H9 (cell line): ENCODE measurements at regions not wholly inside any gene's neighbourhood (a gene's known extent, or its start where the extent isn't known, plus 50 kb on each side); places are given as distances from the start of the nearest gene placed in this dataset.

Experiments used
- DNase-seq: peaks from one replicate; pipeline ENCODE4 v3.0.0-alpha.2; 2017
- H2AFZ ChIP-seq: one replicate; pipeline ENCODE4 v1.6.1; 2013; ENCODE audit warnings: mild to moderate bottlenecking, low read length, control low read depth, moderate library complexity
- H2AK5ac ChIP-seq: 2 replicates; pipeline ENCODE4 v1.6.1; 2013; ENCODE audit warnings: low read length, control low read depth, mixed read lengths; ENCODE audit not compliant: insufficient read length
- H2BK120ac ChIP-seq: one replicate; pipeline ENCODE4 v1.6.1; 2013; ENCODE audit warnings: low read depth, mild to moderate bottlenecking, low read length, control low read depth, inconsistent platforms; ENCODE audit not compliant: poor library complexity, severe bottlenecking
- H2BK12ac ChIP-seq: 2 replicates; pipeline ENCODE4 v1.6.1; 2013; ENCODE audit warnings: low read length, control low read depth, mixed read lengths, low read depth; ENCODE audit not compliant: insufficient read length
- H2BK15ac ChIP-seq: 2 replicates; pipeline ENCODE4 v1.6.1; 2013; ENCODE audit warnings: low read depth, low read length, control low read depth
- H2BK20ac ChIP-seq: one replicate; pipeline ENCODE4 v1.6.1; 2013; ENCODE audit warnings: low read depth, mild to moderate bottlenecking, low read length, control low read depth, inconsistent platforms; ENCODE audit not compliant: poor library complexity, severe bottlenecking
- H2BK5ac ChIP-seq: 2 replicates; pipeline ENCODE4 v1.6.1; 2013; ENCODE audit warnings: low read length, control low read depth, mixed read lengths; ENCODE audit not compliant: insufficient read length
- H3K14ac ChIP-seq: 2 replicates; pipeline ENCODE4 v1.6.1; 2013; ENCODE audit warnings: low read length, control low read depth; ENCODE audit not compliant: insufficient read depth
- H3K18ac ChIP-seq: 2 replicates; pipeline ENCODE4 v1.6.1; 2013; ENCODE audit warnings: low read depth, mild to moderate bottlenecking, mixed read lengths, low read length, control low read depth; ENCODE audit not compliant: insufficient read length
- H3K23ac ChIP-seq: 2 replicates; pipeline ENCODE4 v1.6.1; 2013; ENCODE audit warnings: low read length, control low read depth, mixed read lengths, low read depth; ENCODE audit not compliant: insufficient read length
- H3K23me2 ChIP-seq: 2 replicates; pipeline ENCODE4 v1.6.1; 2013; ENCODE audit warnings: low read depth, mild to moderate bottlenecking, mixed read lengths, low read length, control low read depth; ENCODE audit not compliant: insufficient read length, poor library complexity, severe bottlenecking
- H3K27ac ChIP-seq: 2 replicates; pipeline ENCODE4 v1.5.1; 2013; ENCODE audit warnings: low read length, control low read depth, mixed read lengths, low read depth; ENCODE audit not compliant: insufficient read length
- H3K27me3 ChIP-seq: 2 replicates; pipeline ENCODE4 v1.6.1; 2013; ENCODE audit warnings: low read length, control low read depth, inconsistent platforms; ENCODE audit not compliant: insufficient read depth
- H3K4ac ChIP-seq: 2 replicates; pipeline ENCODE4 v1.6.1; 2013; ENCODE audit warnings: low read depth, mild to moderate bottlenecking, control low read depth, inconsistent platforms, low read length, moderate library complexity
- H3K4me1 ChIP-seq: 2 replicates; pipeline ENCODE4 v1.6.1; 2013; ENCODE audit warnings: low read length, control low read depth, inconsistent platforms; ENCODE audit not compliant: insufficient read depth
- H3K4me2 ChIP-seq: 2 replicates; pipeline ENCODE4 v1.6.1; 2013; ENCODE audit warnings: low read length, control low read depth, mixed read lengths; ENCODE audit not compliant: insufficient read length, insufficient read depth
- H3K56ac ChIP-seq: 2 replicates; pipeline ENCODE4 v1.6.1; 2013; ENCODE audit warnings: low read depth, mild to moderate bottlenecking, mixed read lengths, low read length, control low read depth; ENCODE audit not compliant: insufficient read length
- H3K79me1 ChIP-seq: 2 replicates; pipeline ENCODE4 v1.6.1; 2013; ENCODE audit warnings: low read depth, mild to moderate bottlenecking, moderate library complexity, low read length, control low read depth, inconsistent platforms; ENCODE audit not compliant: insufficient read depth, poor library complexity, severe bottlenecking
- H3K79me2 ChIP-seq: 2 replicates; pipeline ENCODE4 v1.6.1; 2013; ENCODE audit warnings: low read length, control low read depth, inconsistent platforms; ENCODE audit not compliant: insufficient read depth
- H3K9ac ChIP-seq: 2 replicates; pipeline ENCODE4 v1.6.1; 2013; ENCODE audit warnings: low read length, control low read depth, mixed read lengths; ENCODE audit not compliant: insufficient read length; ENCODE audit errors: extremely low read depth
- H3K9me3 ChIP-seq: one replicate; pipeline ENCODE4 v1.6.1; 2013; ENCODE audit warnings: low read depth, low read length, inconsistent platforms; ENCODE audit not compliant: control insufficient read depth
- H3T11ph ChIP-seq: one replicate; pipeline ENCODE4 v1.6.1; 2013; ENCODE audit warnings: mild to moderate bottlenecking, low read length, control low read depth, inconsistent platforms
- H4K20me1 ChIP-seq: one replicate; pipeline ENCODE4 v1.6.1; 2013; ENCODE audit not compliant: control insufficient read depth, insufficient read length, insufficient read depth
- H4K5ac ChIP-seq: 2 replicates; pipeline ENCODE4 v1.6.1; 2013; ENCODE audit warnings: low read depth, mild to moderate bottlenecking, mixed read lengths, low read length, control low read depth; ENCODE audit not compliant: insufficient read length
- H4K8ac ChIP-seq: replicated peaks from 2 replicates; pipeline ENCODE4 v1.6.1; 2013; ENCODE audit warnings: low read length, control low read depth, mixed read lengths, low read depth; ENCODE audit not compliant: insufficient read length
- H4K91ac ChIP-seq: 2 replicates; pipeline ENCODE4 v1.6.1; 2013; ENCODE audit warnings: low read depth, mild to moderate bottlenecking, moderate library complexity, mixed read lengths, low read length, control low read depth; ENCODE audit not compliant: insufficient read length
- H3K27ac Mint-ChIP-seq, 3 experiments: 2 replicates in 2 of 3; 3 replicates in 1 of 3; pipeline ENCODE4 v1.8.0; 2020 to 2021; ENCODE audit warnings: mixed read lengths in 3 of 3, mild to moderate bottlenecking in 1 of 3, moderate library complexity in 1 of 3
- H3K27me3 Mint-ChIP-seq: 2 replicates; pipeline ENCODE4 v1.8.0; 2021; ENCODE audit warnings: low read depth, mild to moderate bottlenecking, moderate library complexity, mixed read lengths
- H3K36me3 Mint-ChIP-seq, 3 experiments: 2 replicates in 2 of 3; 3 replicates in 1 of 3; pipeline ENCODE4 v1.8.0; 2020 to 2021; ENCODE audit warnings: low read depth in 3 of 3, mixed read lengths in 3 of 3; ENCODE audit not compliant: insufficient read depth in 1 of 3
- H3K4me1 Mint-ChIP-seq, 2 experiments: 2 replicates each; pipeline ENCODE4 v1.8.0; 2020; ENCODE audit warnings: mixed read lengths in 2 of 2
- H3K4me3 Mint-ChIP-seq, 2 experiments: 2 replicates in 1 of 2; 3 replicates in 1 of 2; pipeline ENCODE4 v1.8.0; 2020 to 2021; ENCODE audit warnings: mild to moderate bottlenecking in 2 of 2, mixed read lengths in 2 of 2, moderate library complexity in 1 of 2
- H3K9me3 Mint-ChIP-seq, 2 experiments: 2 replicates in 1 of 2; 3 replicates in 1 of 2; pipeline ENCODE4 v1.8.0; 2020; ENCODE audit warnings: mild to moderate bottlenecking in 2 of 2, mixed read lengths in 2 of 2, moderate library complexity in 1 of 2
- CTCF ChIP-seq: fragments of 200-600 bp; sonication (generic); conservative IDR thresholded peaks from 3 replicates; pipeline ENCODE4 v1.8.0; 2021; ENCODE audit warnings: antibody characterized with exemption, mild to moderate bottlenecking
- WGBS: extraction: QIAGEN DNeasy Blood & Tissue Kit; methylation state at CpG from one replicate; pipeline ENCODE4 v1.1.7; 2013; ENCODE audit warnings: missing lambda C conversion rate, low lambda C conversion rate, mixed read lengths; ENCODE audit not compliant: insufficient read length; ENCODE audit errors: extremely low coverage; 5-methylcytosine and 5-hydroxymethylcytosine counted together

- H3T11ph ChIP-seq, result no peak overlapping the region
- no peak overlapping the region for H3K9ac ChIP-seq
- H3K79me2 ChIP-seq, result no peaks in the 10 kb centered on the region
- no peak overlapping the region for H2BK12ac ChIP-seq
- no peak overlapping the region for H3K18ac ChIP-seq
- H3K4me1 ChIP-seq, result no peaks in the 10 kb centered on the region
- Mint-ChIP-seq H3K27me3 (no peaks in the 10 kb centered on the region; the same call in 1 of the 2 replicates), H3K27ac (no peak overlapping the region), H3K4me1 (peaks cover 0 to 10% of the 10 kb centered on the region in 2 experiments; a peak in 2 of 4 replicates), H3K4me3 (no peak overlapping the region), H3K9me3 (peaks cover 10% of the 10 kb centered on the region in 2 experiments; a peak in 3 of 5 replicates), H3K36me3 (peaks cover 0 to 11% (median 0%) of the 10 kb centered on the region in 3 experiments; a peak in 2 of 7 replicates)
- H4K91ac ChIP-seq, result no peak overlapping the region
- no peaks in the 10 kb centered on the region for H3K79me1 ChIP-seq
- no peak overlapping the region for H4K8ac ChIP-seq
- H2BK20ac ChIP-seq, result no peak overlapping the region
- H3K14ac ChIP-seq, result no peak overlapping the region
- no peak overlapping the region for H2BK120ac ChIP-seq
- no peaks in the 10 kb centered on the region for H3K27me3 ChIP-seq
- H3K23ac ChIP-seq, result no peak overlapping the region
- WGBS, result no CpG with 5 or more reads among the region's 1 CpG
- TF ChIP-seq CTCF, result no peak
- H2BK15ac ChIP-seq, result no peak overlapping the region
- H2BK5ac ChIP-seq, result no peak overlapping the region
- H2AK5ac ChIP-seq, result no peak overlapping the region
- no peak overlapping the region for H3K56ac ChIP-seq
- DNase-seq, result no peak
- H3K9me3 ChIP-seq, result no peaks in the 10 kb centered on the region
- no peak overlapping the region for H3K4me2 ChIP-seq
- no peaks in the 10 kb centered on the region for H4K20me1 ChIP-seq
- no peak overlapping the region for H4K5ac ChIP-seq
- H3K27ac ChIP-seq, result no peak overlapping the region
- H3K4ac ChIP-seq, result no peak overlapping the region
- no peaks in the 10 kb centered on the region for H3K23me2 ChIP-seq
- H2AFZ ChIP-seq, result no peak overlapping the region
These were observed 200.2 kb downstream of the TRIM36 start for GRCh38 chr5:114969482-114969881.
